ENCODE measurements at regions not wholly inside any gene's neighbourhood (a gene's known extent, or its start where the extent isn't known, plus 50 kb on each side); places are given as distances from the start of the nearest gene placed in this dataset.

DNA sequence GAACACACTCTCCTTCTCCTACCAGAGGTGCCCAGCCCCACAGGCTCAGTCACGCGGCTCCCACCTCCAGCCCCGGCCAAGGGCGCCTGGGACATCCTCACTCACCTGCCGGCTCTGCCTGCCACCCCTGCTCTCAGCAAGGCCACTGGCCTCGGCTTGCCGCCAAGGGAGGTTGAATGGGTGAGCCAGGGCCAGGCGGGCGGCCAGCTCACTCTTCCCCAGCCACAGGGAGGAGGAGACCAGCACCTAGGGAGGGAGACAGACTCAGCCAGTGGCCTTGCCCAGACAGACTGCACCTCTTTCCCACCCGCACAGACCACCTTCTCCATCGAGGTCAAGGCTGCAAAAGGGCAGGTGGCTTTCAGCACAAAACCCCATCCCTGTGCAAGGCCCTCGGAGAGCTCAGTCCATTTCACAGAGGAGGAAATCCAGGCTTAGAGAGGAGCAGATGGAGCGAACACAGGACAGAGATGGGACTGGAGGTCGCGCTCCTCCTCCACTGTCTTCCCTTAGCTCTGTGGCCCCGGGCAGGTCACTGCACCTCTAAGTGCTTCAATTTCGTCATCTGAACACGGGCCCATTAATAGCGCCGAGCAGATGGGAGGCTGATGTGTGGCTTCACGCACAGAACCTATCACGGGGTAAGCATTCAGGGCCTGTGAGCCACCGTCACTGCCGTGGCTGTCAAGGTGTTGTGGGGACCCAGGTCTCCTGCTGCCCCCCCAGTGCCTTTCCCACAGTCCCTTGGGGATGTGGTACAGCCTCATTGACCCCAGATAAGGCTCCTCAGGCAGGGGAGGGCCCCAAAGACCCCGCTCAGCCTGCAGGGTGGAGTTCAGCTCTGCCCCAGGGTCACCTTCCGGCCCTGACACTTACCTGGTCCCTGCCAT lies 56.1 kb downstream of the RMI2 start:
- intact Hi-C loops (cut with DNase I), result loop anchor here (5.0 to 10.0 kb wide), 4 partner anchors 133 to 413 kb away; no protein-coding TSS in a partner anchor
- peak; percentile 62 for DNase-seq (ENCODE audit: low spot score)

DNA sequence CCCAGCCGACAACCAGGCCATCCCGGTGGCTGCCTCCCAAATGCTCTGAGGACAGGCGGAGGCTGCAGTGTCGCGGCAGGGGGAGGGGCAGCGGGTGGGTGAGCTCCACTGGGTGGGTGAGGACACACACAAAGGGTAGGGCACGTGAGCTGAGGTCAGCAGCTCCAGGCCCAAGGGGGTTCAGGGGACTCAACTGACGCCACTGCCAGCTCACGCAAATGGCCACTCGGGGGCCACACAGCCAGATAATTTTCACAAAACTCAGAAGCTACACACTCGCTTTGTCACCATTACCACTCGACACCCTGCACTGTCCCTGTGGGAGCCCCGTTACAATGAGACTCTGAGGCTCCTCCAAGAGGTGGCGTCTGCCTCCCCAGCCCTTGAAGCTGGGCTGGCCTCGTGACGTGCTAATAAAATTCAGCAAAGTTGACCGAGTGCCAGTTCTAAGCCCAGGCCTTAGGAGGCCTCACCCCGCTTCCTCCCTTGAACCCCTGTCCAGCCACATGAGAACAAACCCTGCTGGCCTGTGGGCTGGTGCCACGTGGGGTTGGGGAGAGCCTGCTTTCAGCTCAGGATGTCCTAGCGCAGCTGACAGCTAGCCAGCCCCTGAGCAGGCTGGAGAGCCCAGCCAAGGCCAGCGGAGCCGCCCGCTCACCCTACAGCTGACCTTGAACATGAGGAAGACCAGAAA lies 56.9 kb downstream of the RMI2 start:
- DNase-seq (ENCODE audit: low spot score), result peak; percentile 68
- intact Hi-C loops (cut with DNase I), result loop anchor here (5.0 to 10.0 kb wide), 4 partner anchors 133 to 413 kb away; no protein-coding TSS in a partner anchor

DNA sequence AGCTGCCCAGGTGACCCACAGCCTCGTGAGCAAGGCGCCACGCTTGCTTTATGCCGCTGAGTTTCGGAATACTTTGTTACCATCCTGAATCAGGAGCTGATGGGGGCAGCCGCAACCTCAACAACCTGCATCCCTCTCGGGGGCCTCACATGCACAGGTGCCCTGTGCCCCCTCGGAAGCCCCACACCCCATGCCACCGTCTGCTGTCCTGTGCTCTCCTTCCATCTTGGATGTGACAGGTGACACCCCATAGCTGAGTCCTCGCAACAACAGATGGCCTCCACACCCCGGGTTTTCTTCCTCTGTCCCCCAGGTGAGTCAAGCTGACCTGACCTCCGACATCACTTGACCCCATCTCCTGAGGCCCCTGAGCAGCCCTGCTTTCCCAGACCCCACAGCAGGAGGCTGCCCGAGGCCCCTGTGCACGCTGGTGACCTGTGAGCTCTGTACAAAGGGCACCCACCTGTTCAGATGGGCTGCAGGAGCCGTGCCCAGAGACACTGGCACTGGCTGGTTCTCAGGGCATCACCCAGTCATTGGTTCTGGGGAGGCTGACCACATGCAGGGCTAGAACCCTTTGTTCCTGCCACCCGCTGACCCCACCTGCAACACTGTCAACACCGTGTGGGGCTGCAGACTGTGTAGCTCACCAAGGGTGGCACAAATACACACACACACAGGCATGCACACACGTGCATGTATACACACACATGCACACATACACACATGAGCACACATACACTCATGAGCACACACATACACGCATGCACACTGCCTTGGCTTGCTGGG lies 57.7 kb downstream of the RMI2 start:
- no peak for DNase-seq (ENCODE audit: low spot score)
- intact Hi-C loops (cut with DNase I), result loop anchor here (5.0 to 10.0 kb wide), 4 partner anchors 132 to 412 kb away; no protein-coding TSS in a partner anchor

DNA sequence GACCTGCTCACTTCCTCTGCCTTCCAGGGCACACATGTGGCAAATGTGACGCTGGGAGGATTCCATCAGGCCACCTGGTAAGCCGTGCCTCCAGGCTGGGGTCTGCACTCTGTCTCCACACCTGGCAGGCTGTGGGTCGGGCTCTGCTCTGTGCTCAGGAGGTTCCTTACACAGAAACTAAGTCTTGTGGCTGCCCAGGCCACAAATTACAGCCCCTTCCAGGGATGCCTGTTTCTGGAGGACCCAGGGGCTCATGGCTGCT lies 58.2 kb downstream of the RMI2 start:
- intact Hi-C loops (cut with DNase I), result loop anchor here (5.0 to 10.0 kb wide), 4 partner anchors 131 to 411 kb away; no protein-coding TSS in a partner anchor
- DNase-seq (ENCODE audit: low spot score), result no peak

DNA sequence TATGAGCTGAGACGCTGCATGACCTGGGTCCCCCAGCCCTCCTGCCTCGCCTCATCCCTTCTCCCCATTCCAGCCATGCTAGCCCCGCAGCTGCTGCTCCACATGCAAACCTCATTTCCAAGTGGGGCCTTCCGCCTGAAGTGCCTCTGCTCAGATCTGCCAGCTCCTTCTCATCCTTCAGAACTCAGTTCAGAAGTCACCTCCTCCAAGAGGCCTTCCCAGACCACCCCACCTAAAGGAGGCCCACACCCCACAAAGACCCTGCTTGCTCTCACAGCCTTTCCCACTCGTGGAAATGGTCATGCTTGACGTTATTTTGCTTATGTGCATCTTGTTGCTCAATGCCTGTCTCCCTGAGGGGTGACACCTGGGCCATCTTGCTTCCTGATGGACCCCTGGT lies 58.7 kb downstream of the RMI2 start:
- no peak for DNase-seq (ENCODE audit: low spot score)
- intact Hi-C loops (cut with DNase I), result loop anchor here (5.0 to 10.0 kb wide), 4 partner anchors 131 to 411 kb away; no protein-coding TSS in a partner anchor

DNA sequence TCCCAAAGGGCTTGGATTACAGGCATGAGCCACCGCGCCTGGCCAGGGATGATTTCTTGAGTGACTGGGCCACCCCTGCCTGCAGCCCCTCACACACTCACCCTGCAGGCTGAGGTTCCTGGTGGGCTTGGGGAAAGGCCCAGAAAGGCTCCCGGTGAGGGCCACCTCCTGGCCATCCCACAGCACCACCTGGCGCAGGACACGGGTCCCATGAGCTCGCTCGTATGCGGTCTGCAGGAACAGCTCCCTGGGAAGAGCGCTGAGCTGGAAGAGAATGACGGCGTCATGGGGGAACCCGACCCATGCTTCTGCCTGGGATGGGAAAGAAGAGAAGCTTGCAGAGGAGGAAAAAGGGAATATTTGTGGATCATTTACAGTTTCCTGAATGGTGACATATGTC lies 59.3 kb downstream of the RMI2 start:
- DNase-seq (ENCODE audit: low spot score), result no peak
- intact Hi-C loops (cut with DNase I), result loop anchor here (5.0 to 10.0 kb wide), 4 partner anchors 130 to 410 kb away; no protein-coding TSS in a partner anchor

DNA sequence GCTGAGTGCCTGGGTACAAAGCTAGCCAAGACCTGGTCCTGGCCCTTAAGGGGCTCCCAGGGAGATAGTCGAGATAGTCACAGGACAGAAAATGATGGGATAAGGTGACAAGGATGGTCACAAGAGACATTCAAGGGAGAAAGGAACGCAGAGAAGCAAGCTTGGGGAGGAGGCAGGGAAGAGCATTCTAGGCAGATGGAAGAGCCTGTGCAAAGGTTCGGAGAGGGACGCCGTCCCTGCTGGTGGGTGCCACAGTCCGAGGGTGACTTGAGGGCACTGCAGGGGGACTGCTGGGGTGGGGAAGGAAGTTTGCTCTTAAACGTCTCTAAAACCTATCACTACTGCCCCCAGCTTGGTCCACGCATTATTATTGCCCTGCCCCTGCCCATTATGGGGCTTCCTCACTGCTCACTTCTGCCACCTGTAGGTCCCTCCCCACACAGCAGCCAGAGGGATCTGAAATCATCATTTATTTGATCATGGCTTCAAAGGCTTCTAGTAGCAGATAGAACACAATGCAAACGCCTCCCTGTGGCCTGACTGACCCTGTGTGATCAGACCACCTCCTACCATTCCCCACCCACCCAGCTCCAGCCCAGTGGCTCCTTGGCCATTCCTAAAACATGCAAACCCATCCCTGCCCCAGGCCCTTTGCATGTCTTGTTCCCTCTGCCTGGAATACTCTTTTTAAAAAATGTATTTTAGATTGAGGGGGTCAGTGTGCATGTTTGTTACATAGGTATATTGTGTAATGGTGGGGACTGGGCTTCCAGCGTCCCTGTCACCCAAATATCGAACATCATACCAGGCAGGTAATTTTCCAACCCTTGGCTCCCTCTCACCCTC lies 60.3 kb downstream of the RMI2 start:
- DNase-seq (ENCODE audit: low spot score), result no peak
- intact Hi-C loops (cut with DNase I), result loop anchor here (10.0 kb wide), 2 partner anchors 129 to 409 kb away; no protein-coding TSS in a partner anchor

DNA sequence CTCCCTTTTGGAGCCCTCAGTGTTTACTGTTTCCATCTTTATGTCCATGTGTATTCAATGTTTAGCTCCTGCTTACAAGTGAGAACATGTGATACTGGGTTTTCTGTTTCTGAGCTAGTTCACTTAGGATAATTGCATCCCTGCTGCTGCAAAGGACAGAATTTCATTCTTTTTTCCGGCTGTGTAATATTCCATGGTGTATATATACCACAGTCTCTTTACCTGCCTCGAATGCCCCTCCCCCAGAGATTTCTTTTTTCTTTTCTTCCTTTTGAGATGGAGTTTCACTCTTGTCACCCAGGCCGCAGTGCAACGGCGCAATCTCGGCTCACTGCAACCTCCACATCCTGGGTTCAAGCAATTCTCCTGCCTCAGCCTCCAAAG lies 60.9 kb downstream of the RMI2 start:
- intact Hi-C loops (cut with DNase I), result loop anchor here (10.0 kb wide), 2 partner anchors 129 to 409 kb away; no protein-coding TSS in a partner anchor
- DNase-seq (ENCODE audit: low spot score), result no peak

DNA sequence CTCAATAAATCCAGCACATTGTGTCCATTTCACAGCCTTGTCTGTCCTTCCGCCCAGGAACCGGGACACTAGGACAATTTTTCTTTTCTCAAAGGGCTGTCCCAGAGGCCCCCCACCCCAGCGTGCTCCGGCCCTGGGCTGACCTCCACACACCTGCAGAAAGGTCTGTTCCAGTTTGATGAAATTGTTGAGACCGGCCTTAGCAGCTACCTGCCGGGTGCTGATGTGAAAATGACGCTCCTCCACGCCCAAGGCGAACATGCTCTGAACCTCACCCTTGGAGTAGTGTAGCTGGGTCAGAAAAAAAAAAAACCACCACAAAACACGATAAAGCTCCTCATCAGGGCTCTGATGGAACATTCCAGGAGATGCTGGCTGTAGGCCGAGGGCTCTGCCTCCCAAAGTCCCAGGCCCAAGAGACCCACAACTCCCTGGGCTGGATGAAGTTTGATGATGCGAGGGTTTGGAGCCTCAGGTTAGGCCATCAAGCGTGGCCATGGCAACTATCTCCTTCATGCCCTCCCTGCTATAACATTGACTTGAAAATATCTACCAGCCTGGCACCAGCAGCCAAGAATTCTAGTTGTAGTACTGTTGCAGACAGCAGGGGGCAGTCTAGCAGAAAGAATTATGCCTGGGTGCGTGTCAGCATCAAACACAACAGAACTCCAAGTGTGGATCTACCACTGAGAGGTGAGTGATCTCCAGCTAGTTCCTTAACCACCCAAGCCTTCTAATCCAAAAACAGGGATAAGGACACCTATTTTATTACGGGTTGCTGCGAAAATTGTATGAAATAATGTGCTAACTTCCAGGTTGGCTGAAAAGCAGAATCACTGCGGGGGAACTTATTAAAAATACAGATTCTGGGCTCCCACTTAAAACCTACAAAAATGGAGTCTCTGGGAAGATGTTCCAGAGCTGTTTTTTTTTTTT lies 62.1 kb downstream of the RMI2 start:
- intact Hi-C loops (cut with DNase I), result loop anchor here (10.0 kb wide), 2 partner anchors 127 to 407 kb away; no protein-coding TSS in a partner anchor
- DNase-seq (ENCODE audit: low spot score), result no peak

DNA sequence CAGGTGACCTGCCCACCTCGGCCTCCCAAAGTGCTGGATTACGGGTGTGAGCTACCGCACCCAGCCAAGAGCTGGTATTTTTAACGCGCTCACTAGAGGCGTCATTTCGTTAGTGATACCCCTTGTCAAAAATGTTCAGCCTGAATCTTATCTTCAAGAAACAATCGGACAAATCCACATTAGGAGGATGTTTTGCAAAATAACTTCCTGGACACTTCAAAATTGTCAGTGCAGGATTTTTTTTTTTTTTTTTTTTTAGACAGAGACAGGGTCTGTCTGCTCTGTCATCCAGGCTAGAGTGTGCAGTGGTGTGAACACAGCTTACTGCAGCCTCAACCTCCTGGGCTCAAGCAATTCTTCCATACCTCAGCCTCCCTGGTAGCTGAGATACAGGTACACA lies 63.0 kb downstream of the RMI2 start:
- intact Hi-C loops (cut with DNase I), result loop anchor here (10.0 kb wide), 2 partner anchors 127 to 407 kb away; no protein-coding TSS in a partner anchor
- no peak for DNase-seq (ENCODE audit: low spot score)

DNA sequence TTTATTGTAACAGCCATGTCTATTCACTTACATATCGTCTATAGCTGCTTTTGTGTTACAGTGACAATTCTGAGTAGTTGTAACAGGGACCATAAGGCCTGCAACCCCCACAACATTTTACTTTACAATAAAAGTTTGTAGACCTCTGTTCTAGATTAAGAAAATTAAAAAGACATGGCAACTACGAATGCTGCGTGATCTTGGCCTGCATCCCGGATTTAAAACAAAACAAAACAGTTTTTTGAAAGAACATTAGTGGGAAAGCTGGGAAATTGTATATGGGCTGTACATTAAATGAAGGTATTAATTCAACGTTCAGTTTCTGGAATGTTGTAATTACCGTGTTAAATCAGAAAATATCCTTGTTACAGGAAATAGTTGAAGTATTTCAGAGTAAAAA lies 64.1 kb downstream of the RMI2 start:
- intact Hi-C loops (cut with DNase I), result loop anchor here (10.0 kb wide), 2 partner anchors 125 to 405 kb away; no protein-coding TSS in a partner anchor
- DNase-seq (ENCODE audit: low spot score), result no peak

DNA sequence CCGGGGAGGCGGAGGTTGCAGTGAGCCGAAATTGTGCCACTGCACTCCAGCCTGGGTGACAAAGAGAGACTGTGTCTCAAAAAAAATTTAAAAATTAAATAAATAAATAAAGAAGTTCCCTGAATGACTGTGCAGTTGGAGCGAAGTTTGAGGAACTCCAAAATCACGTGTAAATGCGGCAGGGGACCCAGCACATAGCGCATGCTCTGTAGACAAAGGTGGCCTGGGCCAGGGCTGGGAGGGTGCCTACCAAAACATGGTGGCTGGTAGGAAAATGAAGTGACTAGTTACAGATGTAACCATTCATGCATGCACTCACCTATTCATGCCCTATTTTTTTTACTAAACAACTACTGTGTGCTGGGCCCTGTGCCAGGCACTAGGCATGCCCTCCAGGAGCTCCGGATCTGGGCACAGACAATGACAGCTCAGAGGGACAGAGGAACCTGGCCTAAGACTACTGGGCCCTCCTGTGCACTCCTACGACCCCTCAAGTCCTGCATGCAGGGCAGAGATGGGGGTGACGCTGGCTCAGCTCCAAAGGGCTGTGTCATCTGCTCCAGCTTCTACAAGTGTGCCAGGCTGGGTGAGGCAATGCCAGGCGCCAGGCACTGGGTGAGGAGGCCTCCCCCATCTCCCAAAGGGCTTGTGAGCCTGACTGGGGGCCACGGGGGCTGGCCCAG lies 65.3 kb downstream of the RMI2 start:
- intact Hi-C loops (cut with DNase I), result no loop called here
- no peak for DNase-seq (ENCODE audit: low spot score)

DNA sequence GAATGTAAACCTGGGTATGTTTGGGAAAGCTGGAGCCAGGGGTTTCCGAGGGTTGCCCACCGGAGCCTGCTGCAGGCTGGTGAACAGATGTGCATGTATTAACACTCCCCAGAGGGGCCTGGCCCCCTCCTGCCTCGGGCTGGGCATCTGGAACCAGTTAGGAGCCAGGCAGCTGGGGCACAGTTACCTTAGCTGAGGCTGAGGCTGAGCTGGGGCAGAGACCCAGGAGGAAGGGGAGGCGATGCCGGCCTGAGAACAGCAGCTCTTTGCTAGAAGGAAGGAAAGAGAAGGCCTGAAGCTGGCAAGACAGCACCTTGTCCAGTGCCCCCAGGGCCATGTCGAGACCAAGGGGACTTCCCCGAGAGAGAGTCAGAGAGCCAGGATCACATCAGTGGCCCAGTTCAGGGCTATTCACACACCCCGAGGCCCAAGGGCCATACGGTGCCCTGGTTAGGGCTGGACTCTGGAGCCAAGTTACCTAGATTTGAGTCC lies 65.8 kb downstream of the RMI2 start:
- DNase-seq (ENCODE audit: low spot score), result no peak
- intact Hi-C loops (cut with DNase I), result no loop called here

DNA sequence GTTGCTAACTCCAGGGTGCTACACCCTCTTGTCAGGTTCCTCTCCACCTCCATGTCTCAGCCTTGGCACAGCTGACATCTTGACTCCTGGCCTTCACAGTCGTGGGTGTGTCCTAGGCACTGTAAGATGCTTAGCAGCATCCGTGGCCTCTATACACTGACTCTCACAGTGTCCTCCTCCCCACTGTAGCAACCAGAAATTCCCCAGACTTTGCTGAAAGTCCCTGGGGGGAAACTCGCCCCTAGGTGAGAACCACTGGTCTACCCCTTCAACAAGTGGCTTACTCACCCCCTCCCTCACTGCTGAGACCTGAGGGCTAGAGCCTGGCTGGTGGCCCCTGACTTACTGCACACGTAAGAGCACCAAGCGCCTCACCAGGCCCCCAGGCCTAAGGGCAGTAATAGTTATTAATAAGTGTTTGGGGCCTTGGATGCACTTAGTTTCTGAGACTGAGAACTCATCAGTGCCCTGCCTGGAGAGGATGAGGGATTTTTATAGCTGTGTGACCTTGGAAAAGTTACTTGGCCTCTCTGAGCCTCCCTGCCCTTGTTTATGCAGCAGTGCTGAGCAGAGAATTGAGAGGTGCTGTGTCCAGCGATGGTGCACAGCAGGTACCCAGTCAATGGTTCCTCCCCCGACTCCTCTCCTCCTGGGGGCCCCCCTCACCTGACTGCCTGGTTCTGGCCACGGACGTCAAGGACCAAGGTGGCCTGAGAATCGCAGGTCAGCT lies 67.1 kb downstream of the RMI2 start:
- intact Hi-C loops (cut with DNase I), result no loop called here
- no peak for DNase-seq (ENCODE audit: low spot score)

DNA sequence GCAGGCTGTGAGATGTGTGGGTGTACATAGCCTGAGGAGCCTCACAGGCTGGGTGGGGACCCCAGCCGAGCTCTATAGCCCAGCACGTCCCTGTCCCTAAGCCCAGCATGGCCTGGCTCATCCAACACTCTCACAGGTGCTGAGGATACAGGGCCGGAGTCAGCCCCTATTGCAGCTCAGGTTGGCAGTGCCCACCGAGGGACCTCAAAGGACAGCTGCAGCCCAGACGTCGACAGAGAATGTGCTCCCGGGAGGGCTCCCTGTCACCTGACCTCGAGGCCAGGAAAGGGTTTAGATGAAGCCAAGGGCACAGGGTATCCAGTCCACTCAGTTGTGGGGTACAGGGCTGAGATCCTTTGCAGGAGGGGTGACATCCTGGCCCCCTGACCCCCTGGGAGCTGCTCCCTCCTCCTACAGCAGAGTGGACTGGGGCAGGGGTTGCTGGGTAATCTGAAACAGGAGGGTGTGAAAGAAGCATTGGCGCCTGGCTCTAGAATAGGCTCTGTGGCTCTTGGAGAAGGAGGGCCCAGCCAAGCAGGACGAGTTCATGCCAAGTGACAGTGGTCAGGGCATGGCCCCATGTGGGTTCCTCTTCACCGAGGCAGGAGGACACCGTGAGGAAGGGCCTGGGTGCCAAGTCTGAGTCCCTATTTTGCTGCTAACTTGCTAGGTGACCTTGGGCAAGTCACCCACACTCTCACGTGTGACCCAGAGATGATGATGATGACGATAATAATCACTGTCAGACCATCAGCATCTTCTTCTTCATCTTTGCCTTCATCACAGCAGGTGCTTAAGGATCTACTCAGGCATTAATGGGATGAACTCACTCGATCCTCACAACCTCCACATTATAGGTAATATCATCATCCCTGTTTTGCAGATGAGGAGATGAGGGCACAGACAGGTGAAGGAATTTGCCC lies 68.0 kb downstream of the RMI2 start:
- DNase-seq (ENCODE audit: low spot score), result no peak
- intact Hi-C loops (cut with DNase I), result no loop called here
